Loucy (cell line): ENCODE measurements at regions not wholly inside any gene's neighbourhood (a gene's known extent, or its start where the extent isn't known, plus 50 kb on each side); places are given as distances from the start of the nearest gene placed in this dataset.

Experiments
- CTCF ChIP-seq: fragments of 200-600 bp; sonication (generic); conservative IDR thresholded peaks from 2 replicates; pipeline ENCODE4 v1.5.1; 2014; ENCODE audit warnings: mild to moderate bottlenecking, antibody characterized with exemption, low read length
- EZH2phosphoT487 ChIP-seq: fragments of 200-600 bp; IDR thresholded peaks from 2 replicates; pipeline ENCODE4 v1.6.1; 2018; ENCODE audit warnings: antibody characterized with exemption, mild to moderate bottlenecking, moderate library complexity, borderline replicate concordance

GRCh38 chr12:105933671-105934665 lies 204.8 kb downstream of the NUAK1 start:
- TF ChIP-seq CTCF (no peak), EZH2phosphoT487 (no peak)
